Fibroblast of mammary gland (primary cell): ENCODE measurements at regions not wholly inside any gene's neighbourhood (a gene's known extent, or its start where the extent isn't known, plus 50 kb on each side); places are given as distances from the start of the nearest gene placed in this dataset.

Source experiments
- DNase-seq: peaks from one replicate; pipeline ENCODE4 v3.0.0-alpha.2; 2010; ENCODE audit warnings: low read depth
- H3K4me3 ChIP-seq: 2 replicates; pipeline ENCODE4 v1.5.1; 2011; ENCODE audit warnings: low read depth, mild to moderate bottlenecking, low read length, moderate library complexity; ENCODE audit not compliant: control insufficient read depth
- TF ChIP-seq, protein P1 (sequence below): conservative IDR thresholded peaks from 2 replicates; pipeline ENCODE4 v1.5.1; 2011; ENCODE audit warnings: low read depth, low read length, inconsistent platforms; ENCODE audit not compliant: control insufficient read depth, insufficient read depth

DNA sequence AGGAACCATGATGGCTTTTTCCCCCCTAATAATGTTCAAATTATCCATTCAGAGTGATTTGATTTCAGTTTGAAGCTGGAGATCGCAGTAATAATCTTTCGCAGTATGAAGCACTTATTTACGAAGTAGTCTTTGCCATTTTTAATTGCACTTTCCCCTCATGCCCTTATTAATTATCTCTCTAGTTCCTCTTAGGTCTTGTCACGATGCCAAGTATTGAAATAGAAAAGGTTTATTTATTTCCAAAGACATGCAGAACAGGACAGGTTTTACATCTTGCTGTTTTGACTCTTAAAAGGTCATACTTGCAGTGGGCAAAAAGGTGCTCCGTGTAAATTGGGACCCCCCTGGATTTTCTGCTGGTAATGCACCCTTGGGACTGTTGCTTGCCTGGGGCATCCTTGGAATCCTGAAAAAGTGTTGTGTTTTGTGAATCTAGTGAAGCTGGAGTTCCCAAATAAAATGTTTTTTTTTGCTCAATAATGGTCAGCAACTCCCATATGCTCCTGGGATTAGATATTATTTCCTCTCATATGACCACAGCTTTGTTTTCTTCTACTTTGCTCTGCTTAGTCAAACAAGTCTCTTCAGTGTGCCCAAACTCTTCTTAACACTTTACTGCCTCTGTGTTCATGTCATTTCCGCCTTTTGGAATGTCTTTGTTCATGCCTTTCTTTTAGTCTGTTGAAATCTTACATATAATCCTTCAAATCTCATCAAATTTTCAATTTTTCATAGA is 278.3 kb downstream of the TMEM38B start:
- H3K4me3 ChIP-seq = no peak overlapping the region
- DNase-seq = no peak
- TF ChIP-seq, protein P1, sequence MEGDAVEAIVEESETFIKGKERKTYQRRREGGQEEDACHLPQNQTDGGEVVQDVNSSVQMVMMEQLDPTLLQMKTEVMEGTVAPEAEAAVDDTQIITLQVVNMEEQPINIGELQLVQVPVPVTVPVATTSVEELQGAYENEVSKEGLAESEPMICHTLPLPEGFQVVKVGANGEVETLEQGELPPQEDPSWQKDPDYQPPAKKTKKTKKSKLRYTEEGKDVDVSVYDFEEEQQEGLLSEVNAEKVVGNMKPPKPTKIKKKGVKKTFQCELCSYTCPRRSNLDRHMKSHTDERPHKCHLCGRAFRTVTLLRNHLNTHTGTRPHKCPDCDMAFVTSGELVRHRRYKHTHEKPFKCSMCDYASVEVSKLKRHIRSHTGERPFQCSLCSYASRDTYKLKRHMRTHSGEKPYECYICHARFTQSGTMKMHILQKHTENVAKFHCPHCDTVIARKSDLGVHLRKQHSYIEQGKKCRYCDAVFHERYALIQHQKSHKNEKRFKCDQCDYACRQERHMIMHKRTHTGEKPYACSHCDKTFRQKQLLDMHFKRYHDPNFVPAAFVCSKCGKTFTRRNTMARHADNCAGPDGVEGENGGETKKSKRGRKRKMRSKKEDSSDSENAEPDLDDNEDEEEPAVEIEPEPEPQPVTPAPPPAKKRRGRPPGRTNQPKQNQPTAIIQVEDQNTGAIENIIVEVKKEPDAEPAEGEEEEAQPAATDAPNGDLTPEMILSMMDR = no peak

DNA sequence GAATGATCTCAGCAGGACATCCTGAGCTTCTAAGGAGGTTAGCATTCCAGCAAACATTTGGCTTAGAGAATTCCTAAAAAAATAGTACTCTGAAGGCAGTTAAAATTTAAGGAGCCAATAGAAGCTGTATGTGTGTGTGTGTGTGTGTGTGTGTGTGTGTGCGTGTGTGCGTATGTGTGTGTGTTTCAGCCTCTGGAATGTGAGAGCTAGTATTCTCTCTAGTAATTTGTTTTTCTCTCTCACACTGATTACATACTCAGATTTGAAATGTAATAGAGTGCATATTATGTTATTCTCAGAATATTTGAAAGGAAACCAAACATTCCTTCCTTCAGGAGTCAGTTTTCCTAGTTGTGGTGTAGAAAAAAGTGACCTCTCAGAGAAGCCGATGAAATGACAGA is 279.6 kb downstream of the TMEM38B start:
- TF ChIP-seq, protein P1 = no peak
- peak; percentile 38 for DNase-seq
- H3K4me3 ChIP-seq = no peak overlapping the region

DNA sequence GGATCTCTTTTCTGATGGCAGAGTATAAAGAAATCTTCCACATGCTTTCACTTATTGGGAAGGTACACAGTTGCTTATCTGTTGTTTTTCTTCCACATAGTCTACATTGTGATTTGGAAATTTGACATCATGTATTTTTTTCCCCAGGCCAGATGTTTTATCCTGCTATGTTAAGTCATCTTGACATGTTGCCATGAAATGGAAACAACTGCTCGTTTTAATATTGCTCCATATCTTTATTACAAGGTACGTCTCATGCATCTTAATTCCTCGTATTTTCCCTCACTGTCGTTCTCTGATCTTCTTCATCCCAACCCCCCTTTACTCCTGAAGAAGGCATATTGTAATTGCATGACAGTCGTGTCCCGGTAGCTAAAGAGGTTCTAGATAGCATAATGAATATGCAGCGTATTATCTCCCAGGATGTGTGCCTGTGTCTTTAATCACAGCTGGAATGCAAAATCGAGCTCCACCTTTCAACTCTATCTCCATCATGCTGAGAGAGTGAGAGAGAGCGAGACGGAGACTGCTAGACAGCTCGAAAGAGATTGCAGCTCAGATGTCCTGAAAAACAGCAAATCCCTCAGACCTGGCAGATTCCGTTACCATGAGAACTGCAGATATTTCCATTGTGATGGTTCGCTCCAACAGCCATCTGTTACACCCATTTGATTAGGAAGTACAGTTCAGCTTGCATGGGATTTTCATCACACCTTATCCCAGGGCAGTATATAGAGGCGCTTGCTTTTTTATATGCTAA is 281.7 kb downstream of the TMEM38B start:
- TF ChIP-seq, protein P1 = no peak
- DNase-seq = peak; percentile 17

DNA sequence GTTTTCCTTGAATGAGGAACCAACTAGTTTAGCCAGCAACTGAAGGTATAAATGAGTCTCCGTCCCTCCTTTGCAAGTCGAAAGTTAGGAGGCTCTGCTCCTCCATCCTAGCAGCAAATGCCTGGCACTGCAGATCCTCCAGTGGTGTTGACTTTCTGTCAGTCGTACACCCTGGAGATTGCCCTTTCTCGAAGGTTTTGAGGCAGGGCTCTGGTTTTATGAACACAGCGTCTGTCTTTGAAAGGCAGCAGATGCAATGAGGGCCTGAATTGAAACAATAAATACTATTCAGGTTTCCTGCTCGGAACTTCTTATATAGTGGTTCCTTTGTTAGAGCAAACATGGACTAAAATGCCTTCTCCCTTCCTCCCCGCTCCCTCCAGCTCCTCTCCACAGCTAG is 284.0 kb downstream of the TMEM38B start:
- no peak for DNase-seq
- TF ChIP-seq, protein P1 = no peak
- H3K4me3 ChIP-seq = no peak overlapping the region

More for the DNA sequence above, 281.7 kb downstream of the TMEM38B start:
- H3K4me3 ChIP-seq = no peak overlapping the region

DNA sequence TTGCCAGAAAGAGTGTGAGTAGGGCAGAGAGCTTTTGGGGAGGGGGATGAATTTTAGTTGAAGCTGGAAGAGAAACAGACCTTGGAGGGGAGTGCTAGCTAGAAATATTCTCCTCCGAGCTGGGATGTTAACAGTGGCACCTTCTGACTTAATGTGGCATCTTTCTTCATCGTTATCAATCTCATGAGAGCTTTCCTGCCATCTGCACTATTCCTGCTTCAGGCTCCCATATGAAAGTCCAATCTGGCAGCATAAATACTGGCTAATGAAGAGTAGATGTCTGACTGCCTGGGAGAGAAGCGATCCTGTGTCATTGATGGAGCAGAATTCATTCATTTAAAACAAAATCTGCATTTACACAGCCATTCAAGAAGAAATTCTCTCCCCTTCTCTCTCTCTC is 284.5 kb downstream of the TMEM38B start:
- H3K4me3 ChIP-seq = no peak overlapping the region
- TF ChIP-seq, protein P1 = no peak
- no peak for DNase-seq

DNA sequence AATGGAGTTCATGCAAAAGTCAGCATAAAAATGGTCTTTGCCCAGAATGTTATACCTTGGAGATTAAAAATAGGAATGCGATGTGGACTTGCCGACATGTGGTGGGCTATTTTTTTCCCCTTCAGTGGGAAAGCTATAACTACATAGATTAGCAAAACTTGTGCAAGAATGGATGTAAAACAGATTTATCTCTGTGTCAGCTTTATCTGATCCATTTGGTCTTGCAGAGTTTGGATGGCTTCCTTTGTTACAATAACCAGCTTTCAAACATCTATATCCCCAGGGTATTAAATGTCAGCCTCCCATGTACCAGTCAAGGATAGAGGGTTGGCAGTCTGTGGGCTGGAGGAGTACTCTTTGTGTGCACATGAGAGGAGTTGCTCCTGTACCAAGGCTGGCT is 284.9 kb downstream of the TMEM38B start:
- TF ChIP-seq, protein P1 = no peak
- H3K4me3 ChIP-seq = no peak overlapping the region
- no peak for DNase-seq

DNA sequence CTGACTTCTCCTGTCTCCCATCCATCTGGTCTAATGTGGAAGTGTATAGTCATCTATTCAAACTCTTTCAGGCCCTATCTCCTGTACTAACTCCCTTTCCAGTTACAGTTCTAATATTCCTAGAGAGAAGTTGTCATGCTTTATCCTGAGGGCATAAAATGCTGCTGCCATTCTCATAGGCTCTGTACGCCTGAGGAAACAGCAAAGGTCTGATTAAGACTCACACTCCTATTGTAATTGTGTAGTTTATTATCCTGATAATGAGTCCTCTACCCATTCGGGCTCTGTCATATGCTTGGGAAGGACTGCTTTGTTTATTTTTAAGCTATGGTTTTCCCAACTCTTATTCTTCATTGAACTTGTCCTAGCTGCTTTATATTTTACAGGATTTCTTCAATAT is 290.4 kb downstream of the TMEM38B start:
- DNase-seq = no peak
- H3K4me3 ChIP-seq = no peak overlapping the region
- TF ChIP-seq, protein P1 = no peak
